ENCODE measurements at regions not wholly inside any gene's neighbourhood (a gene's known extent, or its start where the extent isn't known, plus 50 kb on each side); places are given as distances from the start of the nearest gene placed in this dataset.
"Not testable (repeated sequence)": the region's sequence is repeated elsewhere in the genome, so short reads cannot be mapped to it uniquely, and the experiment has no call there.

GRCh38 chr9:135411605-135412004 lies 68.0 kb upstream of the PPP1R26 start:
- TF ChIP-seq EZH2, CTCF, EZH2phosphoT487 (IDR thresholded peaks at IDR 0.05): not testable (repeated sequence)
